Stimulated activated naive CD8-positive, alpha-beta T cell treated with anti-CD3 and anti-CD28 coated beads, Interleukin-15, Interleukin-2, amounts not matched to agents 100 ng/mL and 50 ng/mL, for 24 hours (primary cell): ENCODE measurements at regions not wholly inside any gene's neighbourhood (a gene's known extent, or its start where the extent isn't known, plus 50 kb on each side); places are given as distances from the start of the nearest gene placed in this dataset.
"Not testable (repeated sequence)": the region's sequence is repeated elsewhere in the genome, so short reads cannot be mapped to it uniquely, and the experiment has no call there.

ENCODE experiments used
- H3K27ac Mint-ChIP-seq: one replicate; pipeline ENCODE4 v1.8.0; 2021; ENCODE audit warnings: mild to moderate bottlenecking, mixed read lengths
- H3K27me3 Mint-ChIP-seq: one replicate; pipeline ENCODE4 v1.8.0; 2021; ENCODE audit warnings: mixed read lengths
- H3K36me3 Mint-ChIP-seq: one replicate; pipeline ENCODE4 v1.8.0; 2021; ENCODE audit warnings: low read depth, mixed read lengths
- H3K4me1 Mint-ChIP-seq: one replicate; pipeline ENCODE4 v1.8.0; 2021; ENCODE audit warnings: low read depth, mixed read lengths
- H3K4me3 Mint-ChIP-seq: one replicate; pipeline ENCODE4 v1.8.0; 2021; ENCODE audit warnings: mild to moderate bottlenecking, mixed read lengths
- H3K9me3 Mint-ChIP-seq: one replicate; pipeline ENCODE4 v1.8.0; 2021; ENCODE audit warnings: mixed read lengths

GRCh38 chr4:60400593-60400992 is 799.5 kb upstream of the ADGRL3 start:
- no peak overlapping the region for H3K27ac Mint-ChIP-seq
- no peaks in the 10 kb centered on the region for H3K4me1 Mint-ChIP-seq
- H3K4me3 Mint-ChIP-seq = no peak overlapping the region
- no peaks in the 10 kb centered on the region for H3K36me3 Mint-ChIP-seq
- peaks cover 22% of the 10 kb centered on the region for H3K9me3 Mint-ChIP-seq
- H3K27me3 Mint-ChIP-seq = no peaks in the 10 kb centered on the region

DNA sequence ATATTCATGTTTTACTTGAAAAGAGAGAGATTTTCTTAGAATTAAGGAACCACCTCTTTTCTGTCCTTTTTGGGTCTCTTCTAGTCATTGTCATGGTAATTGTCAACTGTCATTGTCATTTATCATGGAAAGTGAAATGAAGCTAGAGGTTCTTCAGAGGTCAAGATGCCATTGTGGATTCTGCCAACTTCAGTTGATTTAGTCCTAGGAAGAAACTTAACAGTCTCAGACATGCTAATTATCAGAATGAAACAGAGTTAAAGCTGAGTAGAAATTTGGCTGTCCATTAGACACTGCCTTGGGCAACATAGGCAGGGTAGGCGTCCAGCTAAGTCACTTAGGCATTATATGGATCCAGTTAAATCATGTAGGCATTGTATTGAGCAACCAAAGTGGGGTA is 796.1 kb upstream of the ADGRL3 start:
- Mint-ChIP-seq H3K4me3 (no peak overlapping the region), H3K4me1 (no peaks in the 10 kb centered on the region), H3K27ac (no peak overlapping the region), H3K36me3 (no peaks in the 10 kb centered on the region), H3K27me3 (no peaks in the 10 kb centered on the region), H3K9me3 (peaks cover 17% of the 10 kb centered on the region)

- Mint-ChIP-seq H3K36me3 (no peaks in the 10 kb centered on the region), H3K27ac (no peak overlapping the region), H3K9me3 (peaks cover 16% of the 10 kb centered on the region), H3K4me1 (no peaks in the 10 kb centered on the region), H3K4me3 (no peak overlapping the region), H3K27me3 (no peaks in the 10 kb centered on the region)
These were observed 777.7 kb upstream of the ADGRL3 start for GRCh38 chr4:60422439-60422838.

GRCh38 chr4:60423573-60424184 is 776.4 kb upstream of the ADGRL3 start:
- peaks cover 11% of the 10 kb centered on the region for H3K9me3 Mint-ChIP-seq
- not testable (repeated sequence) for H3K36me3 Mint-ChIP-seq, H3K4me1 Mint-ChIP-seq, H3K27ac Mint-ChIP-seq, H3K27me3 Mint-ChIP-seq, H3K4me3 Mint-ChIP-seq

DNA sequence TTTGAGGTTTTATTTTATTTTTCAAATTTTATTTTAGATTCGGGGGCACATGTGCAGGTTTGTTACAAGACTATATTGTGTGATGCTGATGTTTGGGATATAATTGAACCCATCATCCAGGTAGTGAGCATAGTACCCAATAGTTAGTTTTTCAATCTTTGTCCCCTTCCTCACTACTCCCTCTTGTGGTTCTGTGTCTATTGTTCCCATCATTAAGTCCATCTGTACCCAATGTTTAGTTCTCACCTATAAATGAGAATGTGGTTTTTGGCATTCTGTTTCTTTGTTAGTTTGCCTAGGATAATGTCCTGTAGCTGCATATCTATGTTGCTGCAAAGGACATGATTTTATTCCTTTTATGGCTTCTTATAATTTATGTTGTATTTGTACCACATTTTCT is 767.2 kb upstream of the ADGRL3 start:
- H3K4me1 Mint-ChIP-seq = no peaks in the 10 kb centered on the region
- peaks cover 18% of the 10 kb centered on the region for H3K9me3 Mint-ChIP-seq
- no peaks in the 10 kb centered on the region for H3K36me3 Mint-ChIP-seq
- H3K27ac Mint-ChIP-seq = no peak overlapping the region
- no peaks in the 10 kb centered on the region for H3K27me3 Mint-ChIP-seq
- no peak overlapping the region for H3K4me3 Mint-ChIP-seq

GRCh38 chr4:60443068-60443467 is 757.1 kb upstream of the ADGRL3 start:
- no peak overlapping the region for H3K4me3 Mint-ChIP-seq
- H3K9me3 Mint-ChIP-seq = peaks cover 33% of the 10 kb centered on the region
- no peaks in the 10 kb centered on the region for H3K4me1 Mint-ChIP-seq
- H3K27me3 Mint-ChIP-seq = no peaks in the 10 kb centered on the region
- H3K36me3 Mint-ChIP-seq = no peaks in the 10 kb centered on the region
- H3K27ac Mint-ChIP-seq = no peak overlapping the region

GRCh38 chr4:60443796-60444195 is 756.3 kb upstream of the ADGRL3 start:
- H3K4me1 Mint-ChIP-seq = no peaks in the 10 kb centered on the region
- no peaks in the 10 kb centered on the region for H3K36me3 Mint-ChIP-seq
- H3K4me3 Mint-ChIP-seq = no peak overlapping the region
- no peak overlapping the region for H3K27ac Mint-ChIP-seq
- peaks cover 31% of the 10 kb centered on the region for H3K9me3 Mint-ChIP-seq
- H3K27me3 Mint-ChIP-seq = no peaks in the 10 kb centered on the region

DNA sequence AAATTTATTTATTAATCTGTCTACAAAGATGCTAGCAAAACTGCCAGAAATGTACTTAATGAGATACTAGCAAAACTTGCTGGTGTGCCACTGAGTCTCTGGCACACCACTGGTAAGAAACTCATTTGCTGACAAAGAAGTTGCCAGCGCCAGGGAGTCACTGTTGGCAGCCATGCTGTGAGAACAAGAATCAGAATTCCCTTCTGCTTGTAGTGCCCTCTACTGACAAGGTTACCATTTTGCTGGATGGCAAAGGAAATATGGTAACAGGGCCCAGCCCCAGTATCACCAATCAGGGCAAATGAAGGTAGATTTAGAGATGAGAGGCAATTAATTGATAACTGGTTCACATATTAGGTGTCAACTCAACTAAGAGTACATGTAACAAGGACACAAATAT is 750.1 kb upstream of the ADGRL3 start:
- Mint-ChIP-seq H3K4me1 (no peaks in the 10 kb centered on the region), H3K4me3 (no peak overlapping the region), H3K27ac (no peak overlapping the region), H3K27me3 (no peaks in the 10 kb centered on the region), H3K36me3 (no peaks in the 10 kb centered on the region), H3K9me3 (peaks cover 23% of the 10 kb centered on the region)

- peaks cover 19% of the 10 kb centered on the region for H3K9me3 Mint-ChIP-seq
- H3K27ac Mint-ChIP-seq = no peak overlapping the region
- H3K27me3 Mint-ChIP-seq = no peaks in the 10 kb centered on the region
- H3K4me1 Mint-ChIP-seq = no peaks in the 10 kb centered on the region
- no peaks in the 10 kb centered on the region for H3K36me3 Mint-ChIP-seq
- H3K4me3 Mint-ChIP-seq = no peak overlapping the region
These were observed 747.9 kb upstream of the ADGRL3 start for GRCh38 chr4:60452266-60452665.

- peaks cover 18% of the 10 kb centered on the region for H3K9me3 Mint-ChIP-seq
- H3K27me3 Mint-ChIP-seq = no peaks in the 10 kb centered on the region
- H3K4me1 Mint-ChIP-seq = no peaks in the 10 kb centered on the region
These were observed 744.7 kb upstream of the ADGRL3 start for GRCh38 chr4:60455380-60455779.

GRCh38 chr4:60461551-60461950 is 738.6 kb upstream of the ADGRL3 start:
- H3K4me1 Mint-ChIP-seq = no peaks in the 10 kb centered on the region
- H3K27me3 Mint-ChIP-seq = no peaks in the 10 kb centered on the region
- H3K27ac Mint-ChIP-seq = no peak overlapping the region
- H3K9me3 Mint-ChIP-seq = peaks cover 30% of the 10 kb centered on the region
- no peaks in the 10 kb centered on the region for H3K36me3 Mint-ChIP-seq
- H3K4me3 Mint-ChIP-seq = no peak overlapping the region

More at GRCh38 chr4:60455380-60455779, 744.7 kb upstream of the ADGRL3 start:
- no peak overlapping the region for H3K27ac Mint-ChIP-seq
- no peak overlapping the region for H3K4me3 Mint-ChIP-seq
- no peaks in the 10 kb centered on the region for H3K36me3 Mint-ChIP-seq

GRCh38 chr4:60463857-60464502 is 736.1 kb upstream of the ADGRL3 start:
- no peak overlapping the region for H3K4me3 Mint-ChIP-seq
- H3K4me1 Mint-ChIP-seq = no peaks in the 10 kb centered on the region
- H3K27me3 Mint-ChIP-seq = no peaks in the 10 kb centered on the region
- H3K9me3 Mint-ChIP-seq = peaks cover 26% of the 10 kb centered on the region
- H3K36me3 Mint-ChIP-seq = no peaks in the 10 kb centered on the region
- H3K27ac Mint-ChIP-seq = no peak overlapping the region

DNA sequence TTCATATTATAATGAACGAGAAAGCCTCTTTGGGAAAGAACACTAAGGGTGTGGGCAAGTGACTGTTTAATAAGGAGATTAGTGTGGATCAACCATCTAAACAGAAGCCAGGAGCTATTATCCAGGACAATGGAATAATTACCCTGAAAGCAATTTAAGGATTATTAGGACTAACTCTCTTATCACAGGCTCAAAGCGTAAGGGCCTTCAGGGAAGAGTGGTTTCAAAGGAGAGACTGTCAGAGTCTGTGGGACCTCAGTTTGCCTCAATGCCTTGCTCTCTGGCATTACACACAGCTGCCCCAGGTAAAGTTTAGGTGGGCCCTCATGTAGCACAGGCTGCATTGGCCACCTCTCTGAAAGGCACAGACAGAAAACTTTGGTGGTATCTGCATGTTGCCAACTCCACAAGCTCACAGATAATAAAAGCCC is 717.2 kb upstream of the ADGRL3 start:
- Mint-ChIP-seq H3K27me3 (no peaks in the 10 kb centered on the region), H3K36me3 (no peaks in the 10 kb centered on the region), H3K4me1 (no peaks in the 10 kb centered on the region), H3K4me3 (no peak overlapping the region), H3K9me3 (peaks cover 8% of the 10 kb centered on the region), H3K27ac (no peak overlapping the region)

DNA sequence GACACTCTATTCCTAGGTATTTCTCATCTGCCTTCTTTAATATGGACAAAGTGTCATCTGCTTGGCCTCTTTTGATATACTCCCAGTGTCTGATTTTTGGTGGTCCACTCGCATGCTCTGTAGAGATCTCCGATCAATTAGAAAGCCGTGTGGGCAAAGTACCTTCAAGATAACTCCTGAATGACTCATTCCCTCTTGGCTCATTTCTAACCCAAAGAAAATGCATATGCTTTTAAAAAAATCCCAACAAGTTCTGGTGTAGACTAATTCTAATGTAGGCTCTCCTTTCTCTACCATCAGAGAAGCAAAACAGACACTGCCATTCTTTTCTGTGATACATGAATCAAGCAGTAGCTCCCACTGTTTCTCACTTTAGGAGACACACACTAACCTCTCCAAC is 714.9 kb upstream of the ADGRL3 start:
- peaks cover 4% of the 10 kb centered on the region for H3K9me3 Mint-ChIP-seq
- no peaks in the 10 kb centered on the region for H3K27me3 Mint-ChIP-seq
- H3K4me1 Mint-ChIP-seq = no peaks in the 10 kb centered on the region
- no peak overlapping the region for H3K4me3 Mint-ChIP-seq
- no peak overlapping the region for H3K27ac Mint-ChIP-seq
- no peaks in the 10 kb centered on the region for H3K36me3 Mint-ChIP-seq

GRCh38 chr4:60487118-60487761 is 712.9 kb upstream of the ADGRL3 start:
- not testable (repeated sequence) for H3K4me3 Mint-ChIP-seq, H3K27ac Mint-ChIP-seq, H3K36me3 Mint-ChIP-seq, H3K4me1 Mint-ChIP-seq, H3K27me3 Mint-ChIP-seq, H3K9me3 Mint-ChIP-seq

GRCh38 chr4:60500810-60501209 is 699.3 kb upstream of the ADGRL3 start:
- H3K9me3 Mint-ChIP-seq = peaks cover 26% of the 10 kb centered on the region
- H3K27me3 Mint-ChIP-seq = no peaks in the 10 kb centered on the region
- no peak overlapping the region for H3K4me3 Mint-ChIP-seq
- H3K4me1 Mint-ChIP-seq = no peaks in the 10 kb centered on the region
- H3K36me3 Mint-ChIP-seq = no peaks in the 10 kb centered on the region
- no peak overlapping the region for H3K27ac Mint-ChIP-seq
